GM18517 (cell line): ENCODE measurements at regions not wholly inside any gene's neighbourhood (a gene's known extent, or its start where the extent isn't known, plus 50 kb on each side); places are given as distances from the start of the nearest gene placed in this dataset.

Experiments used
- ATAC-seq: cut with Tn5 transposase; IDR thresholded peaks from one replicate; pipeline ENCODE4 v1.9.1; 2021; ENCODE audit warnings: mild to moderate bottlenecking, moderate library complexity; ENCODE audit not compliant: unreplicated experiment

DNA sequence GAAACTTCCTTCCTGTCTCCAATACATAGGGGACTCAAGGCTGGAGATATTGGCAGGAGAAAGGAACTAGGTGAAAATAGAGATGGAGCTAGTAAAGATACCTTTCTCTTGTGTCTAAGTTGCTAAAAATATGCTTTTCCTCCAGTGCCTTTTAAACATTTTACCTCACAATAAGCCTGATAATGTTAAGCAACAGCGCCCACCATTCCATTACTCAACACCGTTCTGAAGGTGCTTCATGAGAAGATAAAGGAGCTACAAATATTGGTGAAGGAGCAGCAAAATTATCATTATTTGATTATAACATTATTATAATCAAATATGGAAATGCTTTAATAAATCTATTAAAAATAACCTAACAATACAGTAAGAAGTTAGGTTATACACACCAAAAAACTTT lies 83.6 kb upstream of the BARX2 start:
- ATAC-seq, result no peak

DNA sequence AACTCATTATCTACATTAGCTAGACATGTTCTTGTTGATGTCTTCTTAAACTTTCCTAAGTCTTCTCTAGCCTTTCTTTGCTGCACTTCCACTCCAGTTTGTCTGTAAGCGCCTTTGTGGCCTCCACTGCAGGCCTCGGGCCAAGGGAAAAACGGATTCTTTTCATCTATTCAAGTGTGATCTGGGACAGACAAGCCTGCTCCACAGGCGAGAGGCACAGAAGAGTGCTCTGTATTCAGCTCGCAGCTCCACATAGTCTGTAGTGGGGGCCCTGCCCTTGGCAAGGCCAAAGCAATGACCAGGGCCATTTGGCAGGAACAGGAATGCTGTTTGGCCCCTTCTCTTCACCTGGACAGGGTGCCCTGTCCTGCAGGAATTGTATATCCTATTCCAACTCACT lies 84.1 kb upstream of the BARX2 start:
- no peak for ATAC-seq

DNA sequence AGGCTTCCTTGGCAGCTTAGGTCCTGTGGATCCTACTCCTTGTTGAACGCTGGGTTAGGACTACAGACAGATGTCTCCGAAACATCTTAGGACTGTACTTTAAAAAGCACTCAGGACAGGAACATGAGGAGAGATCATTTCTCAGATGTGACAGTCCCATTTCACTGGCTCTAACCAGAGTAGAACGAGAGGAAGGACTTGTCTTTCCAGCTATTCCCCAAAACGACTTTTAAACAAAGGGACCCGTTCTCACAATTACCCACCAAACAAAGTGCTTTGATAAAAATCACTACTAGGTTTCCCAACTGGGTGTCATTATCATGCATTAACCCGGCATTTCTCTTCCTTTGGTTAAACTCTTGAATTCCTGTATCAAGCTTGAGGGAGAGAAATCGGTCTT lies 84.7 kb upstream of the BARX2 start:
- no peak for ATAC-seq

DNA sequence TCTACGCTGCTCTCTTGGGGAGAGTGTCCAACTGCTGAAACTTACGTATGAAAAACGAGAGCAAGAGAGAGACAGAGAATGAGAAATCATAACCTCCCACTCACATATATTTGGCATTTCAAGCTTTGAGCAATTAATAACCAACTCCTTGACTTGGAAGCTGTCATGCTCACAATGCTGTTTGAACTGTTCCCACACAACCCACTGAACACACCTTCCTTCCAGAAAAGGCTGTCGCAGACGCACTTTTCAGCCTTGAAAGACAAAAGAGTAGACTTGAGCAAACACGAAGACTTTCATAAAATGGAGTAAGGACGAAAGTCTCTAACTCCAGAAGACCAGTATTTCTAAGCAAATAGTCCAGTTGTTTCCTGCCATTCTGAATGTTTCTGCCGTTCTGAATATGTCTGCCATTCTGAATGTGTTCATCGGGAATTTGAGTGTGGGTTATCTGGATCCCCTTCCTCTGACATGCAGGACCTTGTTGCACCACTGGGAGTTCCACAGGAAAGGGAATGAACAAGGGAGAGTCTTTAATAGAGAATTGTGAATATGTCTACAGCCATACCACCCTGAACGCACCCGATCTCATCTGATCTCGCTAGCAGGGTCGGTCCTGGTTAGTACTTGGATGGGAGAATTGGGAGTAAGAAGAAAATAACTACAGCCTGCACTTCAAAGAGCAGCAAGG lies 86.2 kb upstream of the BARX2 start:
- no peak for ATAC-seq

DNA sequence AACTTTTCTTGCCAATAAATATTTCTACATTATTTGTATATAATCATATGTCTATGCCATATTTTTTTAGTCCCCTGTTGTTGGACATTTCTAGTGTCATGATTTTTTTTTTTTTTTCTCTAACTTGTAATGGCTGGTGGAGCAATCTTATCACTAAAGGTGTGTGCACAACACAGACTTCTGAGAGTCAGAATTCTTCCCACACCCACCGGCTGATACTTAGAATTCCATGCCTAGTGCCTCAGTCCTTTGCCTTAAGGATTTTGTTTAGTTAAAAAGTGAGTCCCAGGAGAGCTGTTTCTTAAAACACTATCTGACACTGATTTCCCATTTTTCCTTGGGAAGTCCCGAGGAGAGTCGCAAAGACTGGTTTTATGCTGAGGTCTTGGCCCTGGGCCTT lies 87.7 kb upstream of the BARX2 start:
- ATAC-seq, result no peak

DNA sequence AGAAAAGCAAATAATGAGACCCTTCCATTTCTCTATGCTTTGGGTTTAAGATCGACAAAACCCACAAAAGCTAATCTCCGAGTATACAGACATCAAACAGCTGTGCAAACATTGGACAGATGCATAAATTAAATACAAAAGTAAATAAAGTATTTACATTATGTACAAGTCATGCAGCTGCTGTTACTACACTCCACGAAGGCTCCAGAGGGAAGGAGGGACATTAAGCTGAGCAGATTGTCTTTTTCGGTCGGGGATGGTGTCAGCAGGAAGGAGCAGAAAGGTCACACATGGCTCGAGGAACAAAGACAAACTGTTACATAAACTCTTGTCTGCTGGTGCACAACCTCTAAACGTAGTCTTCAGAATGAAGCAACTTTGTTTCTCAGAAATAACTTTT lies 88.8 kb upstream of the BARX2 start:
- no peak for ATAC-seq

DNA sequence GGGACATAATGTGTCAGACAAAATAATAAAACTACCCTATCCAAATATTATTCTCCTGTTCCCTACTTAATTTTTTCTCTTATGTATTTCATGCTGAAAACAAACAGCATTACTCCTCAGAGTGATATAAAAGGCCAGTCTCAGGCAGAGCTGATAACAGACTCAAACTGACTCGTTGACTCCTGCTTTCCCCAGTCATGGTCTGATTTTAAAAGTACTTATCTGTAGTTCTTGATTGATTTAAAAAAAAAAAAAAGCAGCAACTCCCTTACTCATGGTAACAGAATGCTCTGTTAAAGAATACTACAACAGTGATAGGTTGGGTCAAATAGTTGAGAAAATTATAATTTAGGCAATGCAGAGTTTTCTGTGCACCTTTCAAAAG lies 90.3 kb upstream of the BARX2 start:
- ATAC-seq, result no peak

DNA sequence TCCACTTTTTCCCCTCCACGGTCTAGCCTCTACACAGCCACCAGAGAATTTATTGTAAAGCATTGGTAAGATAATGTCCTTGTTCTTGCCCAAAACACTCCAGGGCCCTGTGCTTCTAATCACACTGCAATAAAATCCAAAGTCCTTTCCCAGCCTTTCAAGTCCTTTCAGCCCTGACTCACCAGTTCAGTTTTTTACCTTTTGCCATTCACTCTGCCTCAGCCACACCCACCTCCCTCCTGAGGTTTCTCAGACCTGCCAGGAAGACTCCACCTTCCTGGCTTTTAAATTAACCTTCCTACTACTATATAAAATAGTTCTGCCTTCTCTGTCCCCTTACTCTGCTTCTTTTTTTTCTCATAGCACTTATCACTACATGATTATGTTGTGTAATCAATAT lies 91.0 kb upstream of the ARHGAP32 start:
- no peak for ATAC-seq

DNA sequence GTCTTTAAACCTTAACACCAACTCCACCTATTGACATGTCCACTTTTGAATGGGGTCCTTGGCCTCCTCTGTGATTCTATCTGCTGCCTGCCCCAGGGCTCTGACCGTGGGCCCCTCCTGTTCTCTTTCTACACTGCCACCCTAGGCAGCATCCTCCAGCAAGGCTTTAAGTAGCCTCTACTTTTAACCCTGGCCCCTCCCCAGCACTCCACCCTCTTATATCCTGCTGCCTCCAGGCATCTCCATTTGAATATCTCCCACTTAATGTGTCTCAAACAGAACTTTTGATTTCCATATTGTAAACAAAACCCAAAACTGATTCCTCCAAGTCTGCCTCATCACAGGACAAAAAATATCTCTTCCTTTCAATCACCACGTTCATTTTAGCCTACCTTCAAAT lies 90.5 kb upstream of the ARHGAP32 start:
- ATAC-seq, result no peak

DNA sequence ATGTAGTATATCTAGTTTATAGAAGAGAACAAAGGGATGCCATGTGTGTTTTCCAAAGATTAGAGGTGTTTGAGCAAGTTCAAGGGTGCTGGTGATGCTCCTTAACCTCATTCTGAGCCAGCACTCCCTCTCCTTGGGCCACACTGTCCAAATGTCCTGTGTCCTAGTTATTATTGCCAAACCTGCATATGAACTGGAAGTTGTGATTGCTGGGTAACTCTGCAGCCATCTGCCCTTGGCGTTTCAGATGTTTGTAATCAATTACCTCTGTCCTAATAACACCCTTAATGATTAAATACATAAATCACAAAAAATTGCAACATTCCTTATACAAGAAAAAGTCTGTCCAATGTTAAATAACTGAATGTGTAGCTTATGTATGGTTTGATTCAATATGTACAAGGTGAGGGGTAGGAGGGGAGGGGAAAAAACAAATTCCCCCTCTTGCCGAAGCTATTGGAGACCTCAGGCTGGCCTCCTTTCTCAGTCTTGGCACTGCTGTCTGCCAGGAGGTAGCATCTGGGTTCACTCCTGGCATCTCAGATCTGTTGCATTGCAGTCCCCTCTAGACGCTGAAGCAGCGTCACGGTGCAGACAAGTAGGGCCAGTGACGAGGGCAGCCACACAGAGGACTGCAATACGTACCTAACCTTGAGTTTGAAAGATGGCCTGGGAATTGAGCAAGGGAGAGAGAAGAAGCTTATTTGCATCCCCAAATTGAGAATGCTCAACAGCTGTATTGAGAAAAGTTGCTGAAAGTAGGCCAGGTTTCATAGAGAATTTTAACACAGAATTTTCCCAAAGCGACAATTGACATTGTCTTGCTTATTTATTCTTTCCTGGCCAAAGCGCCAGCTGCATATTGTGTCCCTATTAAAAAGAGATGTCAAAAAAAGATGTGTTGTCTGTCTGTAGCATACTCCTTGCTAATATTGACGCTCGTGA lies 89.6 kb upstream of the ARHGAP32 start:
- ATAC-seq, result no peak

DNA sequence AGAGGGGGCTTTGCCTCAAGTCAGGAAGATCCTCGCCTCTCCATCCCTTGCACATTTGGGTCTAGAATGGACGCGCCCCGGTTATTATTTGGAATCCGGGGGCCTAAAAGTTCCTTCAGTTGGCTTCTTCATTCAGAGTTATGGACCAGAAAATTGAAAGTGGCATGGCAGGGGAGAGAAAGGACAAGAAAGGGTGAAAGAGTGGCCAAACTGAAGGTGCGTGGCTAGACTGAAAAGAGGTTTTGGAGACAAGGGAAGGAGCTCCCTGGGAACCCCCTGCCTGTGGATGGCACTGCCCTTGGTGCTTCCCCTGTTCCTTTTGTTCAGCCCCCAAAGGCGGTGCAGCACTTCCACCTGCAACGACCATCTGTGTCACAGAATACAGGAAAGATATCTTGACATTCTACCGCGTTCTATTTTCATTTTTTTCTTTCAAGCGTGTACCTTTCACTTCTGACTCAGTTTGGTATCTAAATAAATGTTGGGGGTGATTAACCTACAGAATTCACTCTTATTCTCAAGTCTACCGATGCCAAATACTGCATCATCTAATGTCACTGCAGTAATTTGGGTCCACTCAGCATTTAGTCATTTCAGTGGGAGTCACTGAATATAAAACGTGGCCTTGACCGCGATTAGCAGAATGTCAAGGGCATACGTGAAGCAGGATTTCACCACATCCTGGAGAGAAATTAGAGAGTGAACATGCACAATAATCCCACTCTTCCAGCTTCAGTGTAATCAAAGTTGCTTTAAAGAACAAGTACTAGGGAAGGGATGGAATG lies 88.1 kb upstream of the ARHGAP32 start:
- ATAC-seq, result no peak

DNA sequence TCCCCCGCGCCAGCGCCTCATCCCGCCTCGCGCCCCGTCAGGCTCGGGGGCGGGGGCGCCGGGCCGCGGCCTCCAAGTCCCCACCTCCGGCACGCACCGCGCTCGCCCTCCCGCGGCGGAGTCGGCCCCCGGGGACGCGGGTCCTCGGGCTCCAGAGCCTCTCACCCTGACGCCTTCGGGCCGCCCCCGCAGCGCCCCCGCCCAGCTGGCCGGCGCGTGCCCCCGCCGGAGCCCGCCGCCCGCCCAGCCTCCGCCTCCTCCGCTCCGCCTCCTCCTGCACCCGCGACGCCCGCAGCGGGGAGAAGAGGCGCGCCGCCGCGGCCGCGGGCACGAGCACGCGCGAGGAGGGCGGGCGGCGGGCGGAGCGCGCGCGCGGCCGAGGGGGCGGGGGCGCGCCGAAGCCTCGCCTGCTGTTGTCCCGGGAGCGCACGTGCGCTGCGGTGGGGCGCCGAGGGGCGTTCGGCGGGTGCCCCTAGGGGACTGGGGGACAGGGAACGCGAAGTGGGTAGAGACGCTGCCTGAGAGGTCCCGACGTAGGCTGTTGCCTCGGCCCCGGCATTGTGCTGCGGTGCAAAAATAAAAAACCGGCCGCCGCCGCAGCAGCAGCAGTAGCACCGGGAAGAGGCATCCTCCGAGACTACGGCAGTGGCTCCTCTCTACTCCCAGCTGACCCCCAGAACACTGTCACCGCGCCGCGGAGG lies 87.4 kb upstream of the ARHGAP32 start:
- ATAC-seq, result peak; percentile 49

DNA sequence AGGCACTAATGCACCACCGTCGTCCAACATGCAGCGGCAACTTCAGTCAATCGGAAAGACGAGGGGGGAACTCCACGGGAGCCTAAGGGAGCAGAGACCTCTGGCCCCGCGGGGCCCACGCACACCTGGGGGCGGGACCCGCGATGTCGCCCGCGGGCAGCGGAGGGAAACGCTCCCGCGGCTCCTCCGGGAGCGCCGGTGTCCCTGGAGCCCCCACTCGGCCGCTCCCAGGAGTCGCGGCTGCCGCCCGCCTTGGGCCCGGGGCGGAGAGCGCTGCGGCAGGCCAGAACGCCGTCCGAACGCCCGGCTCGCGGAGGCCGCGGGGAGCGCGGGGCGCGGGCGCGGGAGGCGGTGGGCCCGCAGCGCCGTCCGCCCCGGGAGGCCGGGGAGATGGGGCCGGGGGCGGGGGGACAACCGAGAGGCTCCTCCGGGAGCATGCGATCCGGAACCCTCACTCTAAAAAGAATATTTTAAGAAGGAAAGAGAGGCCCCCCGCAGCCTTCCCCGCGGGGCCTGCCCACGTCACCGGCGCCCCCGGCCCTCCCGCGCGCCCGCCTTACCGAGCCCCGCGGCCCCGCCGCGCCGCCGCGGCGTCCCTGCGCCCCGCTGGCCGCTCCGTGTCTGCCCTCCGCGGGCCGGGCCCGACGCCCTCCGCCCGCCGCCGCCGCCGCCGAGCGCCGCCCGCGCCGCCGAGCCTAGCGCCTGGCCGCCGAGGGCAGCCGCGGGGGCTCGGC lies 86.6 kb upstream of the ARHGAP32 start:
- peak; percentile 14 for ATAC-seq

DNA sequence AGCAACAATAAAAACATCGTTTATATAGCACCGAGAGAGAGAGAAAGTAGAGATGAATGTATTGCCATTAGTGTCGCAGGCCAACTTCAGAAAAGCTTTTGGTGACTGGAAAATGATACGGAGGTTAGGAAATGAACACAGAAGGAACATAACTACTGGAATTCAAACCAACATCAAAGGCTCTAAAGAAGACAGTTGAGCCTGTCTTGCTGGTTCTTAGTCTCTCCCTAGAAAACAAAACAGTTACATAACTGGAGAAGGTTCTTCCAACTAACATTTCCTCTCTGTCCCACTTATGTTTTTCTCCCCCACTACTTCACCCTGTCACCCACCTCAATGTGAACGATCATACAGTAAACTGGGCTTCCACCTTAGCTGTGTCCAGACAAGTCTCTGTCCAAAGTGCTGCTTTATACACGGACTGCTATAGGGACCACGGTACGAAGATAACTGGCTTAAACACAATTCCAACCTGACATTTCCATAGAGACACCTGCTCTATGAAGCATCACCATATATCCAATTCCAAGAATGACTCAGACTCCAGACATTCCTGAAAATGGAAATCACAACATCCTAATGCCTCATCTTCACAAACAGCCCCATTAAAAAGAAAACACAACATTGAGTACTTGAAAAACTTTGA lies 85.2 kb upstream of the ARHGAP32 start:
- no peak for ATAC-seq

DNA sequence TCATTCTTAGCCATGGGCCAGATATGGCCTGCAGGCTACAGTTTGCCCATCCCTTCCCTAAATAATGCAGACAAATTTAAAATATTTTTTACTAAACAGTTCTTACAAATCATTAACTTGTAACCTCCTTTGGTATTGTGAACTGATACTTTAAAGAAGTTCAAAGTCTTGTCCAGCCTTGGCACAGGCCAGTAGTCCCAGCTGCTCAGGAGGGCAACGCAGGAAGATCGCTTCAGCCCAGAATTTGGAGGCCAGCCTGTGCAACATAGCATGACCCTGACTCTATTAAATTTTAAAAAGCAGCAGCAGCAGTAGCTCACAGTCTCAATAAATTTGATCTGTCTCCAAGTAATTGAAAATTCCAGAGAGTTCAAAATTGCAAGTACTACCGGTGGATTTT lies 83.7 kb upstream of the ARHGAP32 start:
- ATAC-seq, result no peak

DNA sequence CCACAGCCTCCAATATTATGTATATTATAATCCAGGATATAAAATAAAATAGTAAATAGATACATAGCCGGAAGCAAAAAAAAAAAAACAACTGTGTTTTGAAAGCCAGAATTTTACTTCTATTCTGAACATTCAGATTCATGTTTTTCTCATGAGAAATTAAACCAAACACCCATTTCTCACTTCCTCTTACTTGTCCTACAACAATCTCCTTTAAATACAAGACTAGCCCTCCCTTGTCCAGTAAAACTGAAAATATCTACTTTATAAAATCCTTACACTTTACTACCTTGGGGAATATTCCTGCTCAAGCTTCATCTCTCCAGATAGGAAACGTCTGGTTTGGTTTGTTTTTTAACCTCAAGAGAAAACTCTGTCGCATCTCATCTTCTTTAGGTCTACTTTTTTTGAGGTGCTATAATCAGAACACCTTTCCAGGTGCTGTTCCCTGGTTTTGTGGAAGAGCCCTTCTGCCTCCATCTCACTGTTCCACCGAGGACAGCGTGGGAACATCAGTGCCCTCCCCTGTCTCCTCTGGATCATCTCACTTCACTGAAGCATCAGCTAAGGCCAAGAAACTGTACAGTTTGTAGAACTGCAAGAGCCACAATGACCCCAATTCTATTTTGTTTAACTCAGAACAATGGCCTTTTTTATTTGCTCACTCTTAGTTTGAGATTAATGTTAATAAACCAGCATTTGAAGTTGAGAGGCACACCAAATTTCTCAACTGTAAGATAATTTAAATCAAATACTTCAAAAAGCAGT lies 82.0 kb upstream of the ARHGAP32 start:
- ATAC-seq, result no peak

DNA sequence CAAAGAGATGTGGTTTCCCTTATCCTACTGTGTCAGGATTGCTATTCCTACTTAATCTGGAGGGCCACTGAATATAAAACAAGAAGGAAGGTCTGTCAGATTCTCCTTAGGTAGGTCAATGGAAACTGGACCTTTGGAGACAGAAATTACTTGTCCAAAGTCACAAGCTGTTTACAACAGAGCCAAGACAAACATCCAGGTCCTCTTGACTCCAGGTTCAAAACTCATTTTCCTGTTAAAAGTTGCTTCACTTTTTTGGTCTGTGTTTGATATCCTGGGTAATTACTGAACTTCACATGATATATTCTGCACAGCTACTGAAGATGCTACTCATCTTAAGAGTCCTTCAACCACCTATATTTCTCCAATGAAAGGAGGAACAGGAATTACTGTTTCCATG lies 81.2 kb upstream of the ARHGAP32 start:
- no peak for ATAC-seq

DNA sequence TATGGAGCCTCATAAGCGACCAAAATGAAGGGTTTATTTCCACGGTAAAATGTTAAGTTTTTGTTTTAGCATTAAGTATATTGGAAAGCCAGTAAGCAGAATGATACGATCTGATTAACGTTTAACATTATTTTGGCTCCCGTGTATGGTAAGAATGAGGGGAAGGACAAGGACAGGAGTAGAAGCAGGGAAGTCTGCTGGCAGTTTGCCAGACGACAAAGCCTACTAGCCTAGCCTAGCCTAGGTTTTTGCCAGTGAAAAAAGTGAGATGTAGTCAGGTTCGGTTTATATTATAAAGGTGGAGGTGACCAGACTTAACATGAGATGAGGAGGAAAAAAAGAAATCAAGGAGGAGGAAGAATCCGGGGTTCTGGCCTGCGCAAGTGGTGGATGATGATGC lies 78.9 kb upstream of the ARHGAP32 start:
- ATAC-seq, result no peak

DNA sequence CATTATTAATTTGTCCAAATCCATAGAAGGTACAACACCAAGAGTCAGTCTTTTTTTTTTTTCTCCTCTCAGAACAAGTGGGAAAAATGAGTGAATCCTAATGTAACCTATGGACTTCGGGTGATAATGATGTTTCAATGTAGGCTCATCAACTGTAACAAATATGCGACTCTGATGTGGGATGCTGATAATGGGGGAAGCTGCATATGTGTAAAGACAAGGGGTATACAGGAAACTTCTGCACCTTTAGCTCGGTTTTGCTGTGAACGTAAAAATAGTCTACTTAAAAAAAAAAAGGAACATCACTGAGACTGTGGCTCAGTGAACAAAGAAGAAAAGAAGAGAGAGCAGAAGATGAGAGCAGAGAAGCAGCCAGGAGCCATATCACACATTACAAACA lies 78.3 kb upstream of the ARHGAP32 start:
- ATAC-seq, result no peak
